Suppressor macrophage treated with lipopolysaccharide for 4 hours (primary cell): ENCODE measurements at regions not wholly inside any gene's neighbourhood (a gene's known extent, or its start where the extent isn't known, plus 50 kb on each side); places are given as distances from the start of the nearest gene placed in this dataset.
A peak's percentile ranks its signal among the peaks of the same experiment; 100 is the strongest.

Experiments used
- DNase-seq: peaks from one replicate; pipeline ENCODE4 v3.0.0-alpha.2; 2020

- DNase-seq = no peak
Observed at GRCh38 chr1:61627365-61627764, 97.6 kb downstream of the TM2D1 start.

- DNase-seq = no peak
Observed at GRCh38 chr1:61626816-61627215, 98.1 kb downstream of the TM2D1 start.

- no peak for DNase-seq
Observed at GRCh38 chr1:61623852-61624251, 101.1 kb downstream of the TM2D1 start.

GRCh38 chr1:61620536-61620935 lies 104.4 kb downstream of the TM2D1 start:
- peak; percentile 35 for DNase-seq

- no peak for DNase-seq
Observed at GRCh38 chr1:61618755-61619154, 106.2 kb downstream of the TM2D1 start.

- no peak for DNase-seq
Observed at GRCh38 chr1:61618193-61618592, 106.7 kb downstream of the TM2D1 start.

- no peak for DNase-seq
Observed at GRCh38 chr1:61616830-61617229, 108.1 kb downstream of the TM2D1 start.

GRCh38 chr1:61612602-61613001 lies 112.3 kb downstream of the TM2D1 start:
- peak; percentile 31 for DNase-seq

- no peak for DNase-seq
Observed at GRCh38 chr1:61609040-61609439, 115.9 kb downstream of the TM2D1 start.

- no peak for DNase-seq
Observed at GRCh38 chr1:61607448-61607847, 117.5 kb downstream of the TM2D1 start.

- no peak for DNase-seq
Observed at GRCh38 chr1:61606448-61607312, 118.3 kb downstream of the TM2D1 start.

- no peak for DNase-seq
Observed at GRCh38 chr1:61605607-61606321, 119.2 kb downstream of the TM2D1 start.

GRCh38 chr1:61604684-61605083 lies 120.3 kb downstream of the TM2D1 start:
- peak; percentile 58 for DNase-seq

GRCh38 chr1:61604261-61604660 lies 120.7 kb downstream of the TM2D1 start:
- no peak for DNase-seq

GRCh38 chr1:61602663-61603062 lies 122.3 kb downstream of the TM2D1 start:
- no peak for DNase-seq

GRCh38 chr1:61597601-61598000 lies 127.3 kb downstream of the TM2D1 start:
- no peak for DNase-seq

GRCh38 chr1:61593331-61593730 lies 131.6 kb downstream of the TM2D1 start:
- DNase-seq = no peak

- no peak for DNase-seq
Observed at GRCh38 chr1:61591351-61591750, 133.6 kb downstream of the TM2D1 start.

GRCh38 chr1:61588736-61589672 lies 135.9 kb downstream of the TM2D1 start:
- peak; percentile 74 for DNase-seq

- no peak for DNase-seq
Observed at GRCh38 chr1:61585714-61586113, 139.2 kb downstream of the TM2D1 start.

GRCh38 chr1:61583703-61584102 lies 141.2 kb downstream of the TM2D1 start:
- DNase-seq = no peak

- DNase-seq = no peak
Observed at GRCh38 chr1:61581251-61581650, 143.7 kb downstream of the TM2D1 start.

GRCh38 chr1:61580417-61580816 lies 144.5 kb downstream of the TM2D1 start:
- DNase-seq = no peak
